Neural cell (in vitro differentiated cells): ENCODE measurements at regions not wholly inside any gene's neighbourhood (a gene's known extent, or its start where the extent isn't known, plus 50 kb on each side); places are given as distances from the start of the nearest gene placed in this dataset.

ENCODE experiments used
- EP300 ChIP-seq: fragments of 450-650 bp; conservative IDR thresholded peaks from 2 replicates; pipeline ENCODE4 v1.6.1; 2014; ENCODE audit warnings: antibody characterized with exemption, mild to moderate bottlenecking, moderate library complexity; ENCODE audit not compliant: poor library complexity, severe bottlenecking
- EZH2 ChIP-seq: fragments of 200-600, 300-800 bp; shearing (Covaris generic), sonication (generic); IDR thresholded peaks from 2 replicates; pipeline ENCODE4 v1.6.1; 2014; ENCODE audit warnings: antibody characterized with exemption, low read length, borderline replicate concordance, mild to moderate bottlenecking; ENCODE audit not compliant: insufficient read depth, poor library complexity, severe bottlenecking
- MXI1 ChIP-seq: fragments of 450-650 bp; conservative IDR thresholded peaks from 2 replicates; pipeline ENCODE4 v1.6.1; 2014; ENCODE audit warnings: antibody characterized with exemption, mild to moderate bottlenecking; ENCODE audit not compliant: poor library complexity, severe bottlenecking
- POLR2AphosphoS5 ChIP-seq: IDR thresholded peaks from 2 replicates; pipeline ENCODE4 v1.6.1; 2012
- RAD21 ChIP-seq: fragments of 450-650 bp; conservative IDR thresholded peaks from 2 replicates; pipeline ENCODE4 v1.6.1; 2014; ENCODE audit warnings: antibody characterized with exemption, mild to moderate bottlenecking, moderate library complexity
- SMC3 ChIP-seq: fragments of 450-650 bp; conservative IDR thresholded peaks from 2 replicates; pipeline ENCODE4 v1.6.1; 2014; ENCODE audit warnings: antibody characterized with exemption, mild to moderate bottlenecking, moderate library complexity; ENCODE audit not compliant: poor library complexity
- TAF1 ChIP-seq: IDR thresholded peaks from 2 replicates; pipeline ENCODE4 v1.6.1; 2012; ENCODE audit warnings: low read depth
- TF ChIP-seq, protein P1 (sequence below): fragments of 450-650 bp; IDR thresholded peaks from 2 replicates; pipeline ENCODE4 v1.5.1; 2014; ENCODE audit warnings: antibody characterized with exemption, mild to moderate bottlenecking, moderate library complexity; ENCODE audit not compliant: poor library complexity, severe bottlenecking
- TF ChIP-seq, protein P2 (sequence below): IDR thresholded peaks from 2 replicates; pipeline ENCODE4 v1.6.1; 2012; ENCODE audit warnings: borderline replicate concordance

DNA sequence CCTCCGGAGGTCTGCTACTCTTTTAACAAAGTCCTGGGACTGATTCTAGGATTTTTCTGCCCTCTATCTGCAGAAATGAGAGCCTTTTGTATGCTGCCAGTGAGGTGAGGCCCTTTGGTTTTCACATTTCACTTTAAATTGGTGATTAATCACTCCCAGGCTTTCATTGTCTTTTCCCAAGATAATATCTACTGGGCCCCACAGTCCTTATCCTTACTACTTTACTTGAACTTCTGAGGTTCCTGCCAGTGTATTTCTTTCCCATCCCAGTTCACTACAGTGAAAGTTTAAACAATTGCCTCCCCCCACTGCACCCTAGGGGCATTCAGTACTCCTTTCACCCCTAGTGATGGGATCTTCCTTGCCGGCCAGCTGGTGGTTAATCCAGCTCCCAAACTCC lies 127.4 kb upstream of the INHBA start:
- TF ChIP-seq TAF1 (no peak), POLR2AphosphoS5 (no peak), EP300 (no peak), RAD21 (no peak), EZH2 (no peak), MXI1 (no peak), SMC3 (no peak)
- TF ChIP-seq, protein P1, sequence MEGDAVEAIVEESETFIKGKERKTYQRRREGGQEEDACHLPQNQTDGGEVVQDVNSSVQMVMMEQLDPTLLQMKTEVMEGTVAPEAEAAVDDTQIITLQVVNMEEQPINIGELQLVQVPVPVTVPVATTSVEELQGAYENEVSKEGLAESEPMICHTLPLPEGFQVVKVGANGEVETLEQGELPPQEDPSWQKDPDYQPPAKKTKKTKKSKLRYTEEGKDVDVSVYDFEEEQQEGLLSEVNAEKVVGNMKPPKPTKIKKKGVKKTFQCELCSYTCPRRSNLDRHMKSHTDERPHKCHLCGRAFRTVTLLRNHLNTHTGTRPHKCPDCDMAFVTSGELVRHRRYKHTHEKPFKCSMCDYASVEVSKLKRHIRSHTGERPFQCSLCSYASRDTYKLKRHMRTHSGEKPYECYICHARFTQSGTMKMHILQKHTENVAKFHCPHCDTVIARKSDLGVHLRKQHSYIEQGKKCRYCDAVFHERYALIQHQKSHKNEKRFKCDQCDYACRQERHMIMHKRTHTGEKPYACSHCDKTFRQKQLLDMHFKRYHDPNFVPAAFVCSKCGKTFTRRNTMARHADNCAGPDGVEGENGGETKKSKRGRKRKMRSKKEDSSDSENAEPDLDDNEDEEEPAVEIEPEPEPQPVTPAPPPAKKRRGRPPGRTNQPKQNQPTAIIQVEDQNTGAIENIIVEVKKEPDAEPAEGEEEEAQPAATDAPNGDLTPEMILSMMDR = no peak
- TF ChIP-seq, protein P2, sequence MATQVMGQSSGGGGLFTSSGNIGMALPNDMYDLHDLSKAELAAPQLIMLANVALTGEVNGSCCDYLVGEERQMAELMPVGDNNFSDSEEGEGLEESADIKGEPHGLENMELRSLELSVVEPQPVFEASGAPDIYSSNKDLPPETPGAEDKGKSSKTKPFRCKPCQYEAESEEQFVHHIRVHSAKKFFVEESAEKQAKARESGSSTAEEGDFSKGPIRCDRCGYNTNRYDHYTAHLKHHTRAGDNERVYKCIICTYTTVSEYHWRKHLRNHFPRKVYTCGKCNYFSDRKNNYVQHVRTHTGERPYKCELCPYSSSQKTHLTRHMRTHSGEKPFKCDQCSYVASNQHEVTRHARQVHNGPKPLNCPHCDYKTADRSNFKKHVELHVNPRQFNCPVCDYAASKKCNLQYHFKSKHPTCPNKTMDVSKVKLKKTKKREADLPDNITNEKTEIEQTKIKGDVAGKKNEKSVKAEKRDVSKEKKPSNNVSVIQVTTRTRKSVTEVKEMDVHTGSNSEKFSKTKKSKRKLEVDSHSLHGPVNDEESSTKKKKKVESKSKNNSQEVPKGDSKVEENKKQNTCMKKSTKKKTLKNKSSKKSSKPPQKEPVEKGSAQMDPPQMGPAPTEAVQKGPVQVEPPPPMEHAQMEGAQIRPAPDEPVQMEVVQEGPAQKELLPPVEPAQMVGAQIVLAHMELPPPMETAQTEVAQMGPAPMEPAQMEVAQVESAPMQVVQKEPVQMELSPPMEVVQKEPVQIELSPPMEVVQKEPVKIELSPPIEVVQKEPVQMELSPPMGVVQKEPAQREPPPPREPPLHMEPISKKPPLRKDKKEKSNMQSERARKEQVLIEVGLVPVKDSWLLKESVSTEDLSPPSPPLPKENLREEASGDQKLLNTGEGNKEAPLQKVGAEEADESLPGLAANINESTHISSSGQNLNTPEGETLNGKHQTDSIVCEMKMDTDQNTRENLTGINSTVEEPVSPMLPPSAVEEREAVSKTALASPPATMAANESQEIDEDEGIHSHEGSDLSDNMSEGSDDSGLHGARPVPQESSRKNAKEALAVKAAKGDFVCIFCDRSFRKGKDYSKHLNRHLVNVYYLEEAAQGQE = no peak
